Muscle layer of duodenum (tissue), 2 donors: ENCODE measurements at regions not wholly inside any gene's neighbourhood (a gene's known extent, or its start where the extent isn't known, plus 50 kb on each side); places are given as distances from the start of the nearest gene placed in this dataset.
"Not testable (repeated sequence)": the region's sequence is repeated elsewhere in the genome, so short reads cannot be mapped to it uniquely, and the experiment has no call there.

ENCODE experiments used
- H3K27ac ChIP-seq: one replicate; pipeline ENCODE4 v1.7.0; 2013; ENCODE audit warnings: mild to moderate bottlenecking, low read length
- H3K27me3 ChIP-seq: one replicate; pipeline ENCODE4 v1.7.0; 2013; ENCODE audit warnings: low read depth, mild to moderate bottlenecking, control low read depth, low read length
- H3K36me3 ChIP-seq, 2 donors: one replicate each; pipeline ENCODE4 v1.7.0; 2013; ENCODE audit warnings: low read length in 2 of 2, control low read depth in 1 of 2, mild to moderate bottlenecking in 1 of 2; ENCODE audit not compliant: insufficient read depth in 2 of 2, control insufficient read depth in 1 of 2
- H3K4me1 ChIP-seq, 2 donors: one replicate each; pipeline ENCODE4 v1.7.0; 2013; ENCODE audit warnings: low read length in 2 of 2, mild to moderate bottlenecking in 2 of 2, control low read depth in 1 of 2, moderate library complexity in 1 of 2; ENCODE audit not compliant: insufficient read depth in 2 of 2, control insufficient read depth in 1 of 2
- H3K4me3 ChIP-seq, 2 donors: one replicate each; pipeline ENCODE4 v1.7.0; 2013; ENCODE audit warnings: low read length in 2 of 2, low read depth in 1 of 2, mild to moderate bottlenecking in 1 of 2
- H3K9me3 ChIP-seq, 2 donors: one replicate each; pipeline ENCODE4 v1.7.0; 2013; ENCODE audit warnings: low read length in 2 of 2, control low read depth in 1 of 2, mild to moderate bottlenecking in 1 of 2; ENCODE audit not compliant: control insufficient read depth in 1 of 2
- donor health status: healthy.

- H3K9me3 ChIP-seq = no peaks in the 10 kb centered on the region
- no peaks in the 10 kb centered on the region for H3K4me1 ChIP-seq
- no peak overlapping the region for H3K27ac ChIP-seq
- no peak overlapping the region for H3K4me3 ChIP-seq
- no peaks in the 10 kb centered on the region for H3K36me3 ChIP-seq
- no peaks in the 10 kb centered on the region for H3K27me3 ChIP-seq
Measured at GRCh38 chr11:70557742-70558485, 159.6 kb downstream of the CTTN start.

DNA sequence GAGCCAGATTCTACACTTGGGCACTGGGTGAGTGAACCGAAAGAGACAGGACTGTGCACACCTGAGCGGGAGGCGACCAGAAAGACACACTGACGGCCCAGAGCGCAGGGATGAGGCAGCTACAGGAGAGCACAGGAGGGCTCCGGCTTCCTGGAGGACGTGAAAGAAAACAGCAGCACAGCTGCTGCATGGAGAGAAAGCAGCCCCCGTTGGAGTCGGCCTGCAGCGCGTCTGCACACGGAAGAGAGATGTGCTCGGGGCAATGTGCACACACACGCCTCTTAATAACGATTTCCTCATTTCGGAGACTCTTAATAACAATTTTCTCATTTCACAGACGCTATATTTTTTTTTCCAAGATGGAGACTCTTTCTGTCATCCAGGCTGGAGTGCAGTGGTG is 160.4 kb downstream of the CTTN start:
- Histone ChIP-seq H3K27ac (no peak overlapping the region), H3K9me3 (no peaks in the 10 kb centered on the region), H3K36me3 (no peaks in the 10 kb centered on the region), H3K27me3 (no peaks in the 10 kb centered on the region), H3K4me3 (no peak overlapping the region), H3K4me1 (no peaks in the 10 kb centered on the region)

- H3K4me1 ChIP-seq = no peaks in the 10 kb centered on the region
- H3K4me3 ChIP-seq = no peak overlapping the region
- H3K27ac ChIP-seq = no peak overlapping the region
- no peaks in the 10 kb centered on the region for H3K9me3 ChIP-seq
- no peaks in the 10 kb centered on the region for H3K27me3 ChIP-seq
- H3K36me3 ChIP-seq = no peaks in the 10 kb centered on the region
Measured at GRCh38 chr11:70559516-70559915, 161.2 kb downstream of the CTTN start.

- not testable (repeated sequence) for H3K4me3 ChIP-seq
Measured at GRCh38 chr11:70560621-70561020, 162.3 kb downstream of the CTTN start.

DNA sequence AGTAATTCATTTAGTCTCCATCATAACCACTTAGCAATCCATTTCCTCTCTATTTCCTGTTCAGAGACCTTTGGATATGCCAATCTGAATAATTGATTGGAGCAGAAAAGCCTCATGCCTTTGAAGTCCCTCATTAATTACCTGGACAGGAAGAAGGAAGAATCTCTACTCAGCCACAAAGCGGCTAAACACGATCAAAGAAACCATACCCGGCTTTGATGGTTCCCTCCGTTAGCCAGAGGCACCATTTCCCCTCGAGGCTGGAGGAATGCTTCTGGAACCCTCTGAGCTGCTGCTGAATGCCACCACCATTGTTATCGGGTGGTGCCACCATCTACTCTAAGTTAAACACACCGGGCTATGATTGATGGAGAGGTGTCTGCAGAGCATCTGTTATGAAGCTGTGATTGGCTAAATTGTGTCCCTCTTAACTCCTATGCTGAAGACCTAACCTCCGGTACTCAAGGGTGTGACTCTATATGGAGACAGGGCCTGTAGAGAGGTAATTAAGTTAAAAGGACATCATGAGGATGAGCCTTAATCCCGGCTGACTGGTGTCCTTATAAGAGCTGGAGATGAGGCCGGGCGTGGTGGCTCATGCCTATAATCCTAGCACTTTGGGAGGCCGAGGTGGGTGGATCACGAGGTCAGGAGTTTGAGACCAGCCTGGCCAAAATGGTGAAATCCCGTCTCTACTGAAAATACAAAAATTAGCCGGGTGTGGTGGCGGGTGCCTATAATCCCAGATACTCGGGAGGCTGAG is 168.6 kb downstream of the CTTN start:
- Histone ChIP-seq H3K4me1 (peaks cover 0 to 17% of the 10 kb centered on the region in 2 donors), H3K27ac (no peak overlapping the region), H3K27me3 (no peaks in the 10 kb centered on the region), H3K9me3 (no peaks in the 10 kb centered on the region), H3K36me3 (no peaks in the 10 kb centered on the region), H3K4me3 (no peak overlapping the region)

More at GRCh38 chr11:70560621-70561020, 162.3 kb downstream of the CTTN start:
- H3K9me3 ChIP-seq, H3K4me1 ChIP-seq, H3K36me3 ChIP-seq, H3K27me3 ChIP-seq, H3K27ac ChIP-seq: not testable (repeated sequence)

DNA sequence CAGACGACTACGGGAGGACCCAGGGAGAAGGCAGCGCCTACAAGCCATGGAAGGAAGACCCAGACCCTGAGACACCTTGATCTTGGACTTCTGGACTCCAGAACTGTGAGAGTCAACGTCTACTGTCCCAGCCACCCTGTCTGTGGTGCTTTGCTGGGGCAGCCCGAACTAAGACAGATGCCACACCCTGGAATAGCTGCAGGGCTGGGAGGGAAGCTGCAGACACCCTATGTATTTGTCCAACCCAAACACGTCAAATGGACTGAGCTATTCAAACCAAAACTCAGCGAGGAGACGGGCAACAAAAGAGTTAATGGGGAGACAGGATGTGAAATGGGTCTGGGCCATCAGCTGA is 169.3 kb downstream of the CTTN start:
- Histone ChIP-seq H3K9me3 (no peaks in the 10 kb centered on the region), H3K27me3 (no peaks in the 10 kb centered on the region), H3K27ac (no peak overlapping the region), H3K4me3 (peak overlapping the region; percentile 60 to 70), H3K36me3 (no peaks in the 10 kb centered on the region), H3K4me1 (peaks cover 0 to 17% of the 10 kb centered on the region in 2 donors)

GRCh38 chr11:70568035-70568813 is 169.9 kb downstream of the CTTN start:
- Histone ChIP-seq H3K36me3 (no peaks in the 10 kb centered on the region), H3K27me3 (no peaks in the 10 kb centered on the region), H3K9me3 (no peaks in the 10 kb centered on the region), H3K27ac (no peak overlapping the region), H3K4me1 (peaks cover 0 to 17% of the 10 kb centered on the region in 2 donors), H3K4me3 (peak overlapping the region; percentile 60 to 70)

DNA sequence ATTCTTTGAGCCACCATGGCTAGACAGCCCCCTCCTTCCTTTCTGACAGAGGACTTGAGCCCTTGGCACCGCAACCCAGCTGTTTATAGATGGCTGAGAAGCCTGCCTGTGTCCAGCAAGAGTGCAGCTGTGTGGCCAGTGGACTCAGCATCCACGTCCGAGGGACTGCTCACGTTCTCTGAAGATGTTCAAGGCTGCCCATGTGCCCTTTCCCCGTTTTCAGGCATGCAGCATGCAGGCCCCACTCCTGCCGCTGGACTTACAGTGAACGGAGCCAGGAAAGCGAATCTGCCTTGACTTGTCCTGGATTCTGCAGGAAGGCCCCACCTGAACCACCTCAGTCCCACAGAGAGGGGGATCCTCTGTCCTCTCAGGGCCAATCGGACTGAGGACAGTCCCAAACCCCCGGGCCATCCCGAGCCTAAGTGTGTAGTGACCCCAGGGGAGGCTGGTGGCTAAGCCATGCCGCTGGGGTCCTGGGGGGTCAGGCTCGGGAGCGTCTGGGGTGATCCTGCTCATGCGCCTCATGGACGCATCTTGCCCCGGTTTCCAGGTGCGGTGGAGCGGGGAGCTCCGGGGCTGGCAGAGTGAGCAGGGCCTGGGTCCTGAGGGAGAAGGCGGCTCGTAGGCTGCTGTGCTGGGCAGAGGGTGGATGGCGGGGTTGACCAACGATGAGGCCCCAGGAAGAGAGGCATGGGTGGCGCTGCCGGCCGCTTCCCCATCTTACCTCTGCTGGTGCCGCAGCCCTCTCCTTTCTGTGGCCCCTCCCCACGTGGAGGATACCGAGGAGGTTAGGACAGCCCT is 170.7 kb downstream of the CTTN start:
- H3K9me3 ChIP-seq = no peaks in the 10 kb centered on the region
- H3K4me3 ChIP-seq = peak overlapping the region; percentile 60 to 70
- H3K27me3 ChIP-seq = no peaks in the 10 kb centered on the region
- peaks cover 0 to 17% of the 10 kb centered on the region in 2 donors for H3K4me1 ChIP-seq
- no peaks in the 10 kb centered on the region for H3K36me3 ChIP-seq
- H3K27ac ChIP-seq = no peak overlapping the region

DNA sequence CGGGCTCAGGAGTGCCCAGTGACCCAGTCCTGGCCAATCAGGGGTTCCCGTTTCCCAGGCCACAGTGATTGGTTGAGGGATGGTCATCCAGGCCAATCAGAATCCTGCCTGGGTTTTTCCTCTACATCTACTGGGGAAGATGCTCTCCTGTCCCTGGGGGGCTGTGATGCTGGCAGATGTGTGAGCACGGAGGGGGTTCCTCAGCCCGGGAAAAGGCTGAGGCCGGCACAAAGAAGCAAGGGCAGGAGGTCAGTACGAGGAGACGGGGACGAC is 171.2 kb downstream of the CTTN start:
- H3K27me3 ChIP-seq = no peaks in the 10 kb centered on the region
- H3K9me3 ChIP-seq = no peaks in the 10 kb centered on the region
- no peak overlapping the region for H3K4me3 ChIP-seq
- H3K4me1 ChIP-seq = peaks cover 0 to 17% of the 10 kb centered on the region in 2 donors
- H3K36me3 ChIP-seq = no peaks in the 10 kb centered on the region
- H3K27ac ChIP-seq = no peak overlapping the region

- Histone ChIP-seq H3K4me1 (peaks cover 0 to 17% of the 10 kb centered on the region in 2 donors), H3K36me3 (no peaks in the 10 kb centered on the region), H3K27me3 (no peaks in the 10 kb centered on the region), H3K4me3 (no peak overlapping the region), H3K9me3 (no peaks in the 10 kb centered on the region), H3K27ac (no peak overlapping the region)
Measured at GRCh38 chr11:70569996-70570692, 171.8 kb downstream of the CTTN start.
